DMS 273 (cell line): ENCODE measurements at regions not wholly inside any gene's neighbourhood (a gene's known extent, or its start where the extent isn't known, plus 50 kb on each side); places are given as distances from the start of the nearest gene placed in this dataset.

Source experiments
- DNase-seq: peaks from one replicate; lab custom pipeline; 2025; ENCODE audit not compliant: unreplicated experiment; lab: John Stamatoyannopoulos, UW

- DNase-seq: no peak
Measured at GRCh38 chr14:53564870-53565269, 391.8 kb downstream of the BMP4 start.

- DNase-seq: no peak
Measured at GRCh38 chr14:53563628-53564027, 393.0 kb downstream of the BMP4 start.

DNA sequence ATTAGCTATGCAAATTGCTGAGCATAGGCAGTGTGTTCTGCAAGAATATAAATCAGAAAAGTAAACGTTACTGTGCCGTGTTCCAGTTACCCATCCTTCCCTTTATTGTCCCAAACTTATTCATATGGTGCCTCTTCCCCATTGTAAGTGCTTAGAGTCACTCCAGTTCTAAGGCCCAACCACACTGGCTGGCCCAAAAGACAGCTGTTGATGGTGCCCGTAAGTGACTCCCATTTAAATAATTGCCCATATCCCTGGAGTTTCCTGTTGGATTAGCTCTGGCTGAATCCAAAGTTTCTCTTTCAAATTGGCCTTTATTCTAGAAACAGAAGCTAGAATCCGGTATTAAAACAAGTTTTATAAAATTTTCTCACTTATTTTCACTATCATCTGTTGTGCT is 400.1 kb upstream of the DDHD1 start:
- DNase-seq: no peak

- no peak for DNase-seq
Measured at GRCh38 chr14:53551862-53552261, 398.7 kb upstream of the DDHD1 start.

- no peak for DNase-seq
Measured at GRCh38 chr14:53550776-53551175, 397.7 kb upstream of the DDHD1 start.

GRCh38 chr14:53549956-53550355 is 396.8 kb upstream of the DDHD1 start:
- no peak for DNase-seq

GRCh38 chr14:53547593-53547992 is 394.5 kb upstream of the DDHD1 start:
- no peak for DNase-seq

GRCh38 chr14:53545217-53545616 is 392.1 kb upstream of the DDHD1 start:
- DNase-seq: no peak

GRCh38 chr14:53542732-53543131 is 389.6 kb upstream of the DDHD1 start:
- DNase-seq: peak; percentile 75

- DNase-seq: no peak
Measured at GRCh38 chr14:53541411-53541810, 388.3 kb upstream of the DDHD1 start.

- peak; percentile 89 for DNase-seq
Measured at GRCh38 chr14:53539489-53540126, 386.5 kb upstream of the DDHD1 start.

GRCh38 chr14:53538316-53538881 is 385.3 kb upstream of the DDHD1 start:
- no peak for DNase-seq

GRCh38 chr14:53537422-53538315 is 384.5 kb upstream of the DDHD1 start:
- DNase-seq: no peak

- DNase-seq: peak; percentile 60
Measured at GRCh38 chr14:53536446-53536845, 383.3 kb upstream of the DDHD1 start.

DNA sequence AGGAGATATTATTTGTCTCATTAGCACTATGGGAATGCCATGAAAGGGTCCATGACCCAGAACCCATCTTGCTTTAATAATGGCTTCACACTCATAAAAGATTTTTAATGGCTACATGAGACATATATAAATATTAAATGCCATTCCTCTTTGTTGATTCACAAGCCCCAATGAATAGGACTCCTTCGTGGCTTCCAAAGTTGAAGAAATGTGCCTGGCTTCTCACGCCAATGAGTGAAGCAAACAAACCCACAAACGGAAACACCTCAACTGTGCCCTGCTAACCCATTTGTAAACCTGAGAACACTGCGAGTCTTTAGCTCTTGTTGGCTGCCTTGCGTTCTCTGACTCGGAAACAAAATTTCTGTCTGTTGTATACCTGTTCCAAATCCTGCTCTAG is 381.7 kb upstream of the DDHD1 start:
- DNase-seq: no peak

- no peak for DNase-seq
Measured at GRCh38 chr14:53533384-53533970, 380.4 kb upstream of the DDHD1 start.

DNA sequence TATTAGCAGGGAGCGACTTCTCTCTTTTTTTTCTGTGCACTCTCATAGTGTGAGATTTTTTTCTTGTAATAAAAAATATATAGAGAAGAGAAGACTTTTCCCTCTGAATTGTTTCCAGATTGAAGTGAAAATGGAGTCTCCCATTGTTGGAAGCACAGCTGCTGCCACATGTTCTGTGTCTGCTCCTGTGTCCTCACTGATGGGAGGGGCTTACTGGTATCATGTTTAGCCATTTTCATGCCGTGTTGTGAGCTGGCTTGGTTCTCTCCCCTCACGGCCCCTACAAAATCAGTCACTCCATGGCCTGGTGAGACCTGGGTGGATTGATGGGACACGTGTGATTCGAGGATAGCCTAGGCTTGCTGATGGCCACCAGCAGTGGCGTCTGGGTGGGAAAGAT is 379.7 kb upstream of the DDHD1 start:
- DNase-seq: no peak

DNA sequence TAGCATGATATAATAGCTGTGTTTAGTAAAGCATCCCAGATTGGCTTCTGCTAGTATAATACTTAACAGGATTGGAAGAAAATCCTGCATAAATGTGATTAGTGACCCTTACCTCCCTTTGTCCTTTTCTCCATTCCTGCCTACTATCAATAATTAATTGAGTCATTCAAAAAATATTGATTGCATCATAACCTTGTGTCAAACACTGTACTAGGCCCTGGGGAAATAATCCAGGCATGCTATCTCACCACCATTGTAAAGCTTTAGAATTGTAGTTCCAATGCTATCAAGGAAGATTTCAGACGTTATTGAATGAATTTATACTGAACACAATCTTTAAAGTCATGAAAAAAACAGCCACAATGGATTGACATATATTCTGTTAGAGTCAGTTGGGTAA is 378.6 kb upstream of the DDHD1 start:
- no peak for DNase-seq

GRCh38 chr14:53531156-53531555 is 378.0 kb upstream of the DDHD1 start:
- DNase-seq: no peak

DNA sequence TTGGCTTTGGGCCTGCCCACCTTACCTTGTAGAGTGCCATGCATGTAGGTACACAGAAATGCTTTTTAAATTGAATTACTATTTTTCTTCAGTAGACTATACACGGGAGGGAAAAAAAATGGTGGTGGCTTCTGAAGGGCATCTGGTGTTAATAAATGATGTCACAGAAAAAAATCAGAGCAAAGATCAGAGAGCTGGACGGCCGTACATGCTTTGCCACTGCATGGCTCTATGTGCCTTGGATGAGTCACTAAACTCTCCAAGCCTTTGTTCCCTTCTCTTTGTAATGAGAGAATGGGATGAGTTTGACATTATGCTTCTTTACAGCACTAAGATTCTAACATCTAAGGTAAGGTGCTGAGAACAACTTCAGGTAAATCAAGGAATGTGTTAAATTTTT is 376.4 kb upstream of the DDHD1 start:
- DNase-seq: no peak

DNA sequence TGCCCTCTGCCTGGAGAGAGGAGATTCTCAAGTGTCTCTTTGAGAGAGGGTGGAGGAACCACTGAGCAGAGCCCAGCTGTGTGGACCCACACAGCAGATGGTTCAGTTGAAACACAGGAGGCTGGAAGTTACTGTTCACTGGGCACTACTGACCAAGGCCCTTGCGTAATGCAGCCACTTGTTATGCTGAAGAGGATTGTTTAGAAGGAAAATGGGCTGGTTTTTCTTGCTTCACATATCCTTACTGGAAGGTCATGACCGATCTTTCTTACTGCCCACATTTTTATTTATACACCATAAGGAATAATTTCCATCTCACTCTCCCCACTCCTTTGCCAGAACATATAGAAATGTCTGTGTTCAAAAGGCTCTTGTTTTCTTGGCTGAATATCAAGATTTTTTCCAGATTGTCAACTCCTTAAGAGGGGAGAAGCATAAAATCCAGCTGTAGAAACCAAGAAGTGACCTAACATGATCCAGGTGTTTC is 375.1 kb upstream of the DDHD1 start:
- DNase-seq: peak; percentile 5

- no peak for DNase-seq
Measured at GRCh38 chr14:53526200-53526599, 373.1 kb upstream of the DDHD1 start.
